ENCODE measurements at regions not wholly inside any gene's neighbourhood (a gene's known extent, or its start where the extent isn't known, plus 50 kb on each side); places are given as distances from the start of the nearest gene placed in this dataset.

- TF ChIP-seq, protein P1, sequence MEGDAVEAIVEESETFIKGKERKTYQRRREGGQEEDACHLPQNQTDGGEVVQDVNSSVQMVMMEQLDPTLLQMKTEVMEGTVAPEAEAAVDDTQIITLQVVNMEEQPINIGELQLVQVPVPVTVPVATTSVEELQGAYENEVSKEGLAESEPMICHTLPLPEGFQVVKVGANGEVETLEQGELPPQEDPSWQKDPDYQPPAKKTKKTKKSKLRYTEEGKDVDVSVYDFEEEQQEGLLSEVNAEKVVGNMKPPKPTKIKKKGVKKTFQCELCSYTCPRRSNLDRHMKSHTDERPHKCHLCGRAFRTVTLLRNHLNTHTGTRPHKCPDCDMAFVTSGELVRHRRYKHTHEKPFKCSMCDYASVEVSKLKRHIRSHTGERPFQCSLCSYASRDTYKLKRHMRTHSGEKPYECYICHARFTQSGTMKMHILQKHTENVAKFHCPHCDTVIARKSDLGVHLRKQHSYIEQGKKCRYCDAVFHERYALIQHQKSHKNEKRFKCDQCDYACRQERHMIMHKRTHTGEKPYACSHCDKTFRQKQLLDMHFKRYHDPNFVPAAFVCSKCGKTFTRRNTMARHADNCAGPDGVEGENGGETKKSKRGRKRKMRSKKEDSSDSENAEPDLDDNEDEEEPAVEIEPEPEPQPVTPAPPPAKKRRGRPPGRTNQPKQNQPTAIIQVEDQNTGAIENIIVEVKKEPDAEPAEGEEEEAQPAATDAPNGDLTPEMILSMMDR (IDR thresholded peaks at IDR 0.05; ENCODE audit: poor library complexity, severe bottlenecking) = no peak
Measured at GRCh38 chr10:10471758-10472157, 545.9 kb upstream of the CELF2 start.

DNA sequence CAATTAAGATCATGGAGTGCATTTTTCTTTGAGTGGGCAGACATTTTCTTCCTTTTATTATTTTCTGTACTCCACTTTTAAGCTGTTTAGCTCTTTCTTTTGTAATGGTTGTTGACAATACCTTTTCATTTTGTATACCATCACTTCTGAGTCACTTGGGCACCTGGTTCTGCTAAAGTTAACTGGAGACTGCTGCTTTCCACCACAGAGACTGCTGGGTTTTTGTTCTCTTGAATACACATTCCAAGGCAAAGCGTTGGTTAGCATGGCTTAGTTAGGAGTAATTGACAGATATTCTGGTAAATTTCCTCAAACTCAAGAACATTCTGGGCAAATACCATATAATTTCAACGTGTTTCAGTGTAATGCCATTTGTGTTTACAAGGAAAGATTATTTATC lies 541.9 kb upstream of the CELF2 start:
- ATAC-seq (ENCODE audit: low read depth) (no peak), DNase-seq (ENCODE audit: low spot score) (no peak)
- Histone ChIP-seq H3K4me1 (ENCODE audit: insufficient read depth, poor library complexity, severe bottlenecking) (no peaks in the 10 kb centered on the region), H3K4me3 (ENCODE audit: severe bottlenecking) (no peak overlapping the region), H3K27me3 (ENCODE audit: insufficient read depth, poor library complexity, severe bottlenecking) (no peaks in the 10 kb centered on the region), H3K27ac (ENCODE audit: poor library complexity, severe bottlenecking) (no peak overlapping the region), H3K9me3 (ENCODE audit: severe bottlenecking) (no peaks in the 10 kb centered on the region), H3K36me3 (ENCODE audit: low read depth) (no peaks in the 10 kb centered on the region)
- TF ChIP-seq, protein P1 (IDR thresholded peaks at IDR 0.05; ENCODE audit: poor library complexity, severe bottlenecking) = no peak

More at GRCh38 chr10:10471758-10472157, 545.9 kb upstream of the CELF2 start:
- DNase-seq (ENCODE audit: low spot score) (no peak), ATAC-seq (ENCODE audit: low read depth) (no peak)
- no peak overlapping the region for H3K27ac ChIP-seq (ENCODE audit: poor library complexity, severe bottlenecking)
- no peaks in the 10 kb centered on the region for H3K27me3 ChIP-seq (ENCODE audit: insufficient read depth, poor library complexity, severe bottlenecking)
- H3K4me1 ChIP-seq (ENCODE audit: insufficient read depth, poor library complexity, severe bottlenecking) = no peaks in the 10 kb centered on the region
- H3K4me3 ChIP-seq (ENCODE audit: severe bottlenecking) = no peak overlapping the region
- no peaks in the 10 kb centered on the region for H3K36me3 ChIP-seq (ENCODE audit: low read depth)
- H3K9me3 ChIP-seq (ENCODE audit: severe bottlenecking) = no peaks in the 10 kb centered on the region

- ATAC-seq (ENCODE audit: low read depth) = no peak
- DNase-seq (ENCODE audit: low spot score) = no peak
- Histone ChIP-seq H3K27ac (ENCODE audit: poor library complexity, severe bottlenecking) (no peak overlapping the region), H3K4me1 (ENCODE audit: insufficient read depth, poor library complexity, severe bottlenecking) (no peaks in the 10 kb centered on the region), H3K27me3 (ENCODE audit: insufficient read depth, poor library complexity, severe bottlenecking) (no peaks in the 10 kb centered on the region), H3K4me3 (ENCODE audit: severe bottlenecking) (no peak overlapping the region), H3K9me3 (ENCODE audit: severe bottlenecking) (no peaks in the 10 kb centered on the region), H3K36me3 (ENCODE audit: low read depth) (no peaks in the 10 kb centered on the region)
- TF ChIP-seq, protein P1 (IDR thresholded peaks at IDR 0.05; ENCODE audit: poor library complexity, severe bottlenecking) = no peak
Measured at GRCh38 chr10:10477844-10478243, 539.8 kb upstream of the CELF2 start.

GRCh38 chr10:10479465-10479864 lies 538.2 kb upstream of the CELF2 start:
- H3K27ac ChIP-seq (ENCODE audit: poor library complexity, severe bottlenecking) = no peak overlapping the region
- H3K4me1 ChIP-seq (ENCODE audit: insufficient read depth, poor library complexity, severe bottlenecking) = no peaks in the 10 kb centered on the region
- DNase-seq (ENCODE audit: low spot score) = no peak
- no peaks in the 10 kb centered on the region for H3K27me3 ChIP-seq (ENCODE audit: insufficient read depth, poor library complexity, severe bottlenecking)
- TF ChIP-seq, protein P1 (IDR thresholded peaks at IDR 0.05; ENCODE audit: poor library complexity, severe bottlenecking) = no peak
- no peaks in the 10 kb centered on the region for H3K9me3 ChIP-seq (ENCODE audit: severe bottlenecking)
- no peak overlapping the region for H3K4me3 ChIP-seq (ENCODE audit: severe bottlenecking)
- no peak for ATAC-seq (ENCODE audit: low read depth)
- H3K36me3 ChIP-seq (ENCODE audit: low read depth) = no peaks in the 10 kb centered on the region

- ATAC-seq (ENCODE audit: low read depth) (no peak), DNase-seq (ENCODE audit: low spot score) (no peak)
- Histone ChIP-seq H3K4me3 (ENCODE audit: severe bottlenecking) (no peak overlapping the region), H3K4me1 (ENCODE audit: insufficient read depth, poor library complexity, severe bottlenecking) (no peaks in the 10 kb centered on the region), H3K36me3 (ENCODE audit: low read depth) (no peaks in the 10 kb centered on the region), H3K27ac (ENCODE audit: poor library complexity, severe bottlenecking) (no peak overlapping the region), H3K27me3 (ENCODE audit: insufficient read depth, poor library complexity, severe bottlenecking) (no peaks in the 10 kb centered on the region), H3K9me3 (ENCODE audit: severe bottlenecking) (no peaks in the 10 kb centered on the region)
- TF ChIP-seq, protein P1 (IDR thresholded peaks at IDR 0.05; ENCODE audit: poor library complexity, severe bottlenecking) = no peak
Measured at GRCh38 chr10:10482613-10483012, 535.1 kb upstream of the CELF2 start.

Measured in RWPE2 (cell line).